ENCODE measurements at regions not wholly inside any gene's neighbourhood (a gene's known extent, or its start where the extent isn't known, plus 50 kb on each side); places are given as distances from the start of the nearest gene placed in this dataset.

GRCh38 chr5:88450239-88450638 lies 181.6 kb upstream of the TMEM161B start:
- H3K27ac Mint-ChIP-seq (ENCODE audit: low read depth): no peak overlapping the region
- no peak for ATAC-seq (replicated peaks; ENCODE audit: extremely low read depth, poor library complexity, severe bottlenecking)
- H3K4me1 Mint-ChIP-seq: no peaks in the 10 kb centered on the region
- H3K27me3 Mint-ChIP-seq: peaks cover 24% of the 10 kb centered on the region
- H3K36me3 Mint-ChIP-seq (ENCODE audit: insufficient read depth): no peaks in the 10 kb centered on the region
- no peaks in the 10 kb centered on the region for H3K9me3 Mint-ChIP-seq
- no peak overlapping the region for H3K4me3 Mint-ChIP-seq
- DNase-seq (ENCODE audit: low spot score in 2 of 2): no peak

GRCh38 chr5:88438006-88438405 lies 169.4 kb upstream of the TMEM161B start:
- peaks cover 22% of the 10 kb centered on the region for H3K27me3 Mint-ChIP-seq
- H3K9me3 Mint-ChIP-seq: no peaks in the 10 kb centered on the region
- no peaks in the 10 kb centered on the region for H3K4me1 Mint-ChIP-seq
- DNase-seq (ENCODE audit: low spot score in 2 of 2) (no peak), ATAC-seq (replicated peaks; ENCODE audit: extremely low read depth, poor library complexity, severe bottlenecking) (no peak)
- H3K36me3 Mint-ChIP-seq (ENCODE audit: insufficient read depth): no peaks in the 10 kb centered on the region
- no peak overlapping the region for H3K4me3 Mint-ChIP-seq
- H3K27ac Mint-ChIP-seq (ENCODE audit: low read depth): no peak overlapping the region

- no peaks in the 10 kb centered on the region for H3K9me3 Mint-ChIP-seq
- no peak overlapping the region for H3K27ac Mint-ChIP-seq (ENCODE audit: low read depth)
- H3K27me3 Mint-ChIP-seq: peaks cover 33% of the 10 kb centered on the region
- DNase-seq (ENCODE audit: low spot score in 2 of 2) (no peak), ATAC-seq (replicated peaks; ENCODE audit: extremely low read depth, poor library complexity, severe bottlenecking) (no peak)
- H3K36me3 Mint-ChIP-seq (ENCODE audit: insufficient read depth): no peaks in the 10 kb centered on the region
- no peak overlapping the region for H3K4me3 Mint-ChIP-seq
- no peaks in the 10 kb centered on the region for H3K4me1 Mint-ChIP-seq
Observed at GRCh38 chr5:88436290-88436689, 167.6 kb upstream of the TMEM161B start.

- no peaks in the 10 kb centered on the region for H3K4me1 Mint-ChIP-seq
- H3K9me3 Mint-ChIP-seq: no peaks in the 10 kb centered on the region
- no peak overlapping the region for H3K4me3 Mint-ChIP-seq
- DNase-seq (ENCODE audit: low spot score in 2 of 2): no peak
- H3K27me3 Mint-ChIP-seq: peaks cover 32% of the 10 kb centered on the region
- ATAC-seq (replicated peaks; ENCODE audit: extremely low read depth, poor library complexity, severe bottlenecking): no peak
- H3K36me3 Mint-ChIP-seq (ENCODE audit: insufficient read depth): no peaks in the 10 kb centered on the region
- no peak overlapping the region for H3K27ac Mint-ChIP-seq (ENCODE audit: low read depth)
Observed at GRCh38 chr5:88428633-88429032, 160.0 kb upstream of the TMEM161B start.

GRCh38 chr5:88426441-88426840 lies 157.8 kb upstream of the TMEM161B start:
- Mint-ChIP-seq H3K4me1 (no peaks in the 10 kb centered on the region), H3K36me3 (ENCODE audit: insufficient read depth) (no peaks in the 10 kb centered on the region), H3K4me3 (no peak overlapping the region), H3K27me3 (peaks cover 10% of the 10 kb centered on the region), H3K9me3 (no peaks in the 10 kb centered on the region), H3K27ac (ENCODE audit: low read depth) (no peak overlapping the region)
- DNase-seq (ENCODE audit: low spot score in 2 of 2): no peak
- no peak for ATAC-seq (replicated peaks; ENCODE audit: extremely low read depth, poor library complexity, severe bottlenecking)

GRCh38 chr5:88425124-88425523 lies 156.5 kb upstream of the TMEM161B start:
- no peaks in the 10 kb centered on the region for H3K4me1 Mint-ChIP-seq
- no peaks in the 10 kb centered on the region for H3K36me3 Mint-ChIP-seq (ENCODE audit: insufficient read depth)
- no peaks in the 10 kb centered on the region for H3K9me3 Mint-ChIP-seq
- H3K27me3 Mint-ChIP-seq: no peaks in the 10 kb centered on the region
- DNase-seq (ENCODE audit: low spot score in 2 of 2) (no peak), ATAC-seq (replicated peaks; ENCODE audit: extremely low read depth, poor library complexity, severe bottlenecking) (no peak)
- H3K4me3 Mint-ChIP-seq: no peak overlapping the region
- no peak overlapping the region for H3K27ac Mint-ChIP-seq (ENCODE audit: low read depth)

- Mint-ChIP-seq H3K36me3 (ENCODE audit: insufficient read depth) (no peaks in the 10 kb centered on the region), H3K4me1 (no peaks in the 10 kb centered on the region), H3K27ac (ENCODE audit: low read depth) (no peak overlapping the region), H3K9me3 (no peaks in the 10 kb centered on the region), H3K4me3 (no peak overlapping the region), H3K27me3 (peaks cover 6% of the 10 kb centered on the region)
- ATAC-seq (replicated peaks; ENCODE audit: extremely low read depth, poor library complexity, severe bottlenecking) (no peak), DNase-seq (ENCODE audit: low spot score in 2 of 2) (no peak)
Observed at GRCh38 chr5:88419931-88420330, 151.3 kb upstream of the TMEM161B start.

GRCh38 chr5:88407341-88407740 lies 138.7 kb upstream of the TMEM161B start:
- Mint-ChIP-seq H3K9me3 (no peaks in the 10 kb centered on the region), H3K4me1 (no peaks in the 10 kb centered on the region), H3K36me3 (ENCODE audit: insufficient read depth) (peaks cover 2% of the 10 kb centered on the region), H3K27me3 (peaks cover under 1% of the 10 kb centered on the region), H3K27ac (ENCODE audit: low read depth) (no peak overlapping the region), H3K4me3 (no peak overlapping the region)
- DNase-seq (ENCODE audit: low spot score in 2 of 2) (no peak), ATAC-seq (replicated peaks; ENCODE audit: extremely low read depth, poor library complexity, severe bottlenecking) (no peak)

- Mint-ChIP-seq H3K9me3 (no peaks in the 10 kb centered on the region), H3K4me1 (no peaks in the 10 kb centered on the region), H3K27ac (ENCODE audit: low read depth) (no peak overlapping the region), H3K27me3 (peaks cover 10% of the 10 kb centered on the region), H3K36me3 (ENCODE audit: insufficient read depth) (peaks cover 2% of the 10 kb centered on the region), H3K4me3 (no peak overlapping the region)
- no peak for ATAC-seq (replicated peaks; ENCODE audit: extremely low read depth, poor library complexity, severe bottlenecking)
- DNase-seq (ENCODE audit: low spot score in 2 of 2): no peak
Observed at GRCh38 chr5:88405783-88406182, 137.1 kb upstream of the TMEM161B start.

GRCh38 chr5:88404405-88404804 lies 135.8 kb upstream of the TMEM161B start:
- no peaks in the 10 kb centered on the region for H3K4me1 Mint-ChIP-seq
- no peaks in the 10 kb centered on the region for H3K9me3 Mint-ChIP-seq
- H3K36me3 Mint-ChIP-seq (ENCODE audit: insufficient read depth): peaks cover 2% of the 10 kb centered on the region
- H3K4me3 Mint-ChIP-seq: no peak overlapping the region
- no peak overlapping the region for H3K27ac Mint-ChIP-seq (ENCODE audit: low read depth)
- ATAC-seq (replicated peaks; ENCODE audit: extremely low read depth, poor library complexity, severe bottlenecking): no peak
- peaks cover 17% of the 10 kb centered on the region for H3K27me3 Mint-ChIP-seq
- no peak for DNase-seq (ENCODE audit: low spot score in 2 of 2)

GRCh38 chr5:88401686-88402085 lies 133.0 kb upstream of the TMEM161B start:
- ATAC-seq (replicated peaks; ENCODE audit: extremely low read depth, poor library complexity, severe bottlenecking) (no peak), DNase-seq (ENCODE audit: low spot score in 2 of 2) (no peak)
- Mint-ChIP-seq H3K27ac (ENCODE audit: low read depth) (no peak overlapping the region), H3K27me3 (peaks cover 37% of the 10 kb centered on the region), H3K4me3 (no peak overlapping the region), H3K9me3 (no peaks in the 10 kb centered on the region), H3K36me3 (ENCODE audit: insufficient read depth) (peaks cover 2% of the 10 kb centered on the region), H3K4me1 (peaks cover 6% of the 10 kb centered on the region)

GRCh38 chr5:88401228-88401627 lies 132.6 kb upstream of the TMEM161B start:
- Mint-ChIP-seq H3K4me3 (no peak overlapping the region), H3K27me3 (peaks cover 42% of the 10 kb centered on the region), H3K36me3 (ENCODE audit: insufficient read depth) (peaks cover 2% of the 10 kb centered on the region), H3K4me1 (peaks cover 6% of the 10 kb centered on the region), H3K9me3 (no peaks in the 10 kb centered on the region), H3K27ac (ENCODE audit: low read depth) (no peak overlapping the region)
- DNase-seq (ENCODE audit: low spot score in 2 of 2): no peak
- ATAC-seq (replicated peaks; ENCODE audit: extremely low read depth, poor library complexity, severe bottlenecking): no peak

GRCh38 chr5:88399561-88399960 lies 130.9 kb upstream of the TMEM161B start:
- peaks cover 6% of the 10 kb centered on the region for H3K4me1 Mint-ChIP-seq
- peaks cover 2% of the 10 kb centered on the region for H3K36me3 Mint-ChIP-seq (ENCODE audit: insufficient read depth)
- ATAC-seq (replicated peaks; ENCODE audit: extremely low read depth, poor library complexity, severe bottlenecking) (no peak), DNase-seq (ENCODE audit: low spot score in 2 of 2) (no peak)
- no peaks in the 10 kb centered on the region for H3K9me3 Mint-ChIP-seq
- H3K27ac Mint-ChIP-seq (ENCODE audit: low read depth): no peak overlapping the region
- H3K4me3 Mint-ChIP-seq: no peak overlapping the region
- peaks cover 47% of the 10 kb centered on the region for H3K27me3 Mint-ChIP-seq

GRCh38 chr5:88398316-88398715 lies 129.7 kb upstream of the TMEM161B start:
- Mint-ChIP-seq H3K9me3 (no peaks in the 10 kb centered on the region), H3K36me3 (ENCODE audit: insufficient read depth) (no peaks in the 10 kb centered on the region), H3K27me3 (peaks cover 47% of the 10 kb centered on the region), H3K4me3 (no peak overlapping the region), H3K4me1 (peaks cover 6% of the 10 kb centered on the region), H3K27ac (ENCODE audit: low read depth) (no peak overlapping the region)
- DNase-seq (ENCODE audit: low spot score in 2 of 2) (no peak), ATAC-seq (replicated peaks; ENCODE audit: extremely low read depth, poor library complexity, severe bottlenecking) (no peak)

All from central memory CD8-positive, alpha-beta T cell (primary cell).